Common myeloid progenitor, CD34-positive (primary cell): ENCODE measurements at regions not wholly inside any gene's neighbourhood (a gene's known extent, or its start where the extent isn't known, plus 50 kb on each side); places are given as distances from the start of the nearest gene placed in this dataset.

Source experiments
- CTCF ChIA-PET: fragments of 350-600 bp; sonication (Branson Sonifier 250); formaldehyde crosslinking; loops from one replicate; lab custom pipeline; 2021; ENCODE audit warnings: antibody characterized with exemption; lab: Charles Lee
- POLR2A ChIA-PET: fragments of 350-600 bp; sonication (Branson Sonifier 250); formaldehyde crosslinking; loops from one replicate; lab custom pipeline; 2021; ENCODE audit warnings: antibody characterized with exemption; lab: Charles Lee
- DNase-seq, 3 donors: peaks; one replicate each; pipeline versions ENCODE4 v3.0.0 to v3.0.0-alpha.2; 2013
- H3K27ac ChIP-seq, 2 experiments: 1 replicate in 1 of 2; 2 replicates in 1 of 2; pipeline ENCODE4 v1.7.0; 2013; ENCODE audit warnings: inconsistent platforms in 2 of 2, low read length in 2 of 2, mild to moderate bottlenecking in 2 of 2, low read depth in 1 of 2, moderate library complexity in 1 of 2; ENCODE audit not compliant: severe bottlenecking in 2 of 2, insufficient read depth in 1 of 2, poor library complexity in 1 of 2
- H3K27me3 ChIP-seq, 5 experiments: replicated peaks in 2 of 5; 1 replicate in 3 of 5; 2 replicates in 2 of 5; pipeline versions ENCODE4 v1.6.1 to v1.7.0; 2013; ENCODE audit warnings: low read length in 4 of 5, mild to moderate bottlenecking in 2 of 5, moderate library complexity in 2 of 5, inconsistent platforms in 1 of 5; ENCODE audit not compliant: insufficient read depth in 5 of 5, control insufficient read depth in 4 of 5
- H3K36me3 ChIP-seq, 4 experiments: 1 replicate in 2 of 4; 2 replicates in 2 of 4; pipeline versions ENCODE4 v1.6.1 to v1.7.0; 2013; ENCODE audit warnings: low read length in 3 of 4, control low read depth in 1 of 4, mild to moderate bottlenecking in 1 of 4; ENCODE audit not compliant: control insufficient read depth in 4 of 4, insufficient read depth in 4 of 4
- H3K4me1 ChIP-seq, 4 experiments: 1 replicate in 3 of 4; 2 replicates in 1 of 4; pipeline versions ENCODE4 v1.6.1 to v1.7.1; 2013; ENCODE audit warnings: low read length in 3 of 4, mild to moderate bottlenecking in 3 of 4, control low read depth in 1 of 4, inconsistent platforms in 1 of 4, moderate library complexity in 1 of 4; ENCODE audit not compliant: control insufficient read depth in 4 of 4, insufficient read depth in 4 of 4; ENCODE audit errors: control extremely low read depth in 1 of 4
- H3K4me3 ChIP-seq, 7 experiments: 1 replicate in 4 of 7; 2 replicates in 3 of 7; pipeline versions ENCODE4 v1.5.1 to v1.7.0; 2013; ENCODE audit warnings: mild to moderate bottlenecking in 7 of 7, low read length in 6 of 7, moderate library complexity in 6 of 7, inconsistent platforms in 2 of 7, low read depth in 2 of 7, control low read depth in 1 of 7; ENCODE audit not compliant: insufficient read depth in 4 of 7, control insufficient read depth in 1 of 7; ENCODE audit errors: extremely low read depth in 1 of 7
- H3K9me3 ChIP-seq, 5 experiments: 1 replicate in 4 of 5; 2 replicates in 1 of 5; pipeline versions ENCODE4 v1.6.1 to v1.7.1; 2013; ENCODE audit warnings: low read length in 4 of 5, mild to moderate bottlenecking in 2 of 5, inconsistent platforms in 1 of 5, low read depth in 1 of 5, moderate library complexity in 1 of 5; ENCODE audit not compliant: control insufficient read depth in 4 of 5, insufficient read depth in 2 of 5; ENCODE audit errors: control extremely low read depth in 1 of 5
- WGBS: methylation state at CpG from one replicate; pipeline ENCODE4 v1.1.5; 2013; ENCODE audit not compliant: insufficient coverage; 5-methylcytosine and 5-hydroxymethylcytosine counted together

DNA sequence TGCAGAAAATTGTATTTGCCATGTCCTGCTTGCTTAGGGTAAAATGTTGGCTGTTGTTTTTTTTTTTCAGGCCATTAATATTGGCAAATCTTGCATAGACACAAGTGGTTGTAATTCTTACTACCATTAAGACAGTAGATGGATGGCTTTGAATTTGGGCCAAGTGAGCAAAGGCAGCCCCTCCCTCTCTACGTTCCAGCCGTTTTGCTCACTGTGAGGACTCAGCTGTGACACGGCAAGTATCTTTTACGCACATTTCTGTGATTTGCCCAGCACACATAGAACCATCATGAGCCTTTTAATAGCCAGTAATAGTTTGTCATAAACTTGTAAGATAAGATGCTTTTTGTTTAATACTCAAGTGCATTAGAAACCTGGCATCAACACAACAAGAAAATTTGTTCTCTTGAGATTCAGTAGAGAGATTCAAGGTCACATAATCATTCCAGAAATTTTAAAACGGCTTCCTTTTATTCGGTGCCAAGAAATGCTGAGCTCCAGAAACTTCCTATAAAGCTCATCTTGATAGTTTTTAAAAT lies 205.2 kb upstream of the ADCY2 start:
- no peak overlapping the region for H3K27ac ChIP-seq
- no peak for DNase-seq
- no peaks in the 10 kb centered on the region for H3K9me3 ChIP-seq
- ChIA-PET CTCF (no interaction called here), POLR2A (no interaction called here)
- H3K36me3 ChIP-seq: no peaks in the 10 kb centered on the region
- H3K27me3 ChIP-seq: no peaks in the 10 kb centered on the region
- WGBS: 70% methylated on average over 2 of the region's 6 CpGs
- no peaks in the 10 kb centered on the region for H3K4me1 ChIP-seq
- no peak overlapping the region for H3K4me3 ChIP-seq

DNA sequence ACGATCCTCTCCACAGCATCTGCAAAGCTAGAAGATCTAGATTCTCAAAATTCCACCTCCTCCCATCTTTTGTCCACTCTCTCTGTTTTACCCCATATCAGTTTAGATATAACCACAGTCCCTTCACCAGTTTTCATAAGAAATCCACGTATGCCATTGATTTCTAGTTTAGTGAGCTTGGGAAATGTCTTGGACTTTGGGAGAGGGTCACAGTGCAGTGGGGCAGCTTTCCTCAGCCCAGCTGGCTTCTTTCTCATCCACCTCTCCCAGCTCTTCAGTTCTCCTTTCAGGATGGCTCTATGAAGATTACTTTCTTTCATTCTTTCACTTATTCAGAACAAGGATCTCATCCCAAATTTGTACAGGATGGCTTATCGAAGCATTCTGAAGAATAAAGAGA lies 203.9 kb upstream of the ADCY2 start:
- ChIA-PET POLR2A (no interaction called here), CTCF (no interaction called here)
- Histone ChIP-seq H3K4me1 (no peaks in the 10 kb centered on the region), H3K27me3 (no peaks in the 10 kb centered on the region), H3K9me3 (no peaks in the 10 kb centered on the region), H3K36me3 (no peaks in the 10 kb centered on the region), H3K4me3 (no peak overlapping the region), H3K27ac (no peak overlapping the region)
- WGBS: 90% methylated on average over 2 of the region's 3 CpGs
- no peak for DNase-seq

DNA sequence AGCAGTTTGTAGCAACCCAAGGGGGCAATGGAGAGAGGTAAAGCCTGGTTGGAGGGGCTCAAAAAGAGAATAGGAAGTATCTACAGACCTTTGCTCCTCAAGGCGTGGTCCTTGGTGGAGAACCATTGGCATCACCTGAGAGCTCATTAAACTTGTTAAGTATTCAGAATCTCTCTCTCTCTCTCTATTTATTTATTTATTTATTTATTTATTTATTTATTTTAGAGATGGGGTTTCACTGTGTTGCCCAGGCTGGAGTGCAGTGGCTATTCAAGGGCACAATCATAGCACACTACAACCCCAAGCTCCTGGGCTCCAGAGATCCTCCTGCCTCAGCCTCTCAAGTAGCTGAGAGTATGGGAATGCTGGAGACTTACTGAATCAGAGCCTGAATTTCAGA lies 193.1 kb upstream of the ADCY2 start:
- DNase-seq: no peak
- Histone ChIP-seq H3K9me3 (no peaks in the 10 kb centered on the region), H3K27ac (no peak overlapping the region), H3K4me1 (no peaks in the 10 kb centered on the region), H3K27me3 (no peaks in the 10 kb centered on the region), H3K36me3 (no peaks in the 10 kb centered on the region), H3K4me3 (no peak overlapping the region)
- CTCF ChIA-PET: no interaction called here
- no CpG with 5 or more reads among the region's 1 CpG for WGBS
- POLR2A ChIA-PET: no interaction called here

DNA sequence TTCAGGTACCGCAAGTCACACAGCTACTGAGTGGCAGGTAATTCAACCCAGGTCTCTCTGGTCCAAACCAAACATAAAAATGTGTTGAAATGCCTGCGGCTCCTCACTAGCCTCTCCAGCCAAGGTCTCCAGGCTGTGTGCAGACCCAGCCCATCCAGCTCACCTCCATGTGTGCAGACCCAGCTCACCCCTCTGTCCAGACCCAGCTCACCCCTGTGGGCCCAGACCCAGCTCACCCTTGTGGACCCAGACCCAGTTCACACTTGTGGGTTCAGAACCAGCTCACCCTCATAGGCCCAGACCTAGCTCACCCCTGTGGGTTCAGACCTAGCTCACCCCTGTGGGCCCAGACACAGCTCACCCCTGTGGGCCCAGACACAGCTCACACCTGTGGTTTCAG lies 188.0 kb upstream of the ADCY2 start:
- ChIA-PET CTCF (no interaction called here), POLR2A (no interaction called here)
- Histone ChIP-seq H3K4me1 (no peaks in the 10 kb centered on the region), H3K27me3 (no peaks in the 10 kb centered on the region), H3K9me3 (no peaks in the 10 kb centered on the region), H3K4me3 (no peak overlapping the region), H3K36me3 (no peaks in the 10 kb centered on the region), H3K27ac (no peak overlapping the region)
- DNase-seq: no peak
- WGBS: 89% methylated on average over 2 of the region's 2 CpGs

DNA sequence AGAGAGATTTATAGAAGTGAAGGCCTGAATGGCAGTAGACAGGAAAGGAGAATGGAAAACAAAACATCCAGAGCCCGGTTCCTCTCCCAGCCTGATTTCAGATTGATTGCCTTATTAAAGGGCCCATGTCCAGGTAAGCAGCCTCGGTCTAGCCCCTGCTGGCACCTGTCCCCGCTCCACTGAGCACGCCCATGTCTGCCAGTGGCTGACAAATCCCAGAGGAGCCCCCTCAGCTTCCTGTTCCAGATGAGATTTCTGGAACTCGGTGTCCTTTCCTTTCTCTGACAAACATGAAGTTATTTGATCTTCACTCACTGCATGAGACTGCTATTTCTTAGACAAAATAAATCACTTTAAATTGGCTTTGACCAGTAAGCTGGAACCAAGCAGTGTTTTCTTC lies 187.0 kb upstream of the ADCY2 start:
- Histone ChIP-seq H3K36me3 (no peaks in the 10 kb centered on the region), H3K9me3 (no peaks in the 10 kb centered on the region), H3K27me3 (no peaks in the 10 kb centered on the region), H3K27ac (no peak overlapping the region), H3K4me1 (no peaks in the 10 kb centered on the region), H3K4me3 (no peak overlapping the region)
- CTCF ChIA-PET: no interaction called here
- POLR2A ChIA-PET: no interaction called here
- no peak for DNase-seq
- 66% methylated on average over 4 of the region's 5 CpGs for WGBS

DNA sequence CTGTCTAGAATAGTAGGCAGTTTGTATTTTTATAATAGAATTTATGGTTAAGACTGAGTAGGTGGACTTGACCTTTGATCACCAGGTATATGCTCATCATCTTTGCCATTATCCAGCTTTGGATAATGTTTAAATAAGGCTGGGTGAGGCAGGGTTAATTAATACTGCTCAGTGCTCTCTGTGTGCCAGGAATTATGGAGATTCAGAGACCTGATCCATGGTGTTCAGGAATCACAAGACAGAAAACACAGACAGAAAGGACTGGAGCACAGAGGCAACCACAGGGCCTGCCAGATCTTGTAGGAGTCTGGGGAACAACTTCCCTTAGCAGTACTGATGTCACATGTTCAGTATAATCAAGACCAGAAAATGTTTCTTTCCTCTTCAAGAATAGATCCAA lies 186.3 kb upstream of the ADCY2 start:
- Histone ChIP-seq H3K9me3 (no peaks in the 10 kb centered on the region), H3K4me3 (no peak overlapping the region), H3K36me3 (no peaks in the 10 kb centered on the region), H3K4me1 (no peaks in the 10 kb centered on the region), H3K27me3 (no peaks in the 10 kb centered on the region), H3K27ac (no peak overlapping the region)
- POLR2A ChIA-PET: no interaction called here
- CTCF ChIA-PET: no interaction called here
- DNase-seq: no peak

DNA sequence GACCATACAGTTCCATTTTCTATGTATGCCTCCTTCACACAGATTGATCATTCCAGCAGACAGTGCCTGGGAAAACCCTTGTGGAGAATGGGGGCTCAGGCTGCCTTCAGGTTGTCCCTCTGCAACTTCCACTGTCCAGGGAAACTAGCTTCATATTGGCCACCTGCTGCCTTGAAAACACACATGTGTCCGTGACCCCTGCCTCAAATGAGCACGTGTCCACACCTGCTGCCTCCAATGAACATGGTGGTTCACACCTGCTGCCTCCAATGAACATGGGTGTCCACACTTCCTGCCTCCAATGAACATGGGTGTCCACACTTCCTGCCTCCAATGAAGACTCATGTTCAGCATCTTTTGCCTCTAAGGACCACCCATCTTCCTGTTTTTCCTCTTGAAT lies 185.4 kb upstream of the ADCY2 start:
- no peaks in the 10 kb centered on the region for H3K9me3 ChIP-seq
- POLR2A ChIA-PET: no interaction called here
- CTCF ChIA-PET: no interaction called here
- 95% methylated on average over 2 of the region's 2 CpGs for WGBS
- no peaks in the 10 kb centered on the region for H3K27me3 ChIP-seq
- H3K27ac ChIP-seq: no peak overlapping the region
- no peak overlapping the region for H3K4me3 ChIP-seq
- no peak for DNase-seq
- H3K36me3 ChIP-seq: no peaks in the 10 kb centered on the region
- no peaks in the 10 kb centered on the region for H3K4me1 ChIP-seq
